ENCODE measurements at regions not wholly inside any gene's neighbourhood (a gene's known extent, or its start where the extent isn't known, plus 50 kb on each side); places are given as distances from the start of the nearest gene placed in this dataset.

DNA sequence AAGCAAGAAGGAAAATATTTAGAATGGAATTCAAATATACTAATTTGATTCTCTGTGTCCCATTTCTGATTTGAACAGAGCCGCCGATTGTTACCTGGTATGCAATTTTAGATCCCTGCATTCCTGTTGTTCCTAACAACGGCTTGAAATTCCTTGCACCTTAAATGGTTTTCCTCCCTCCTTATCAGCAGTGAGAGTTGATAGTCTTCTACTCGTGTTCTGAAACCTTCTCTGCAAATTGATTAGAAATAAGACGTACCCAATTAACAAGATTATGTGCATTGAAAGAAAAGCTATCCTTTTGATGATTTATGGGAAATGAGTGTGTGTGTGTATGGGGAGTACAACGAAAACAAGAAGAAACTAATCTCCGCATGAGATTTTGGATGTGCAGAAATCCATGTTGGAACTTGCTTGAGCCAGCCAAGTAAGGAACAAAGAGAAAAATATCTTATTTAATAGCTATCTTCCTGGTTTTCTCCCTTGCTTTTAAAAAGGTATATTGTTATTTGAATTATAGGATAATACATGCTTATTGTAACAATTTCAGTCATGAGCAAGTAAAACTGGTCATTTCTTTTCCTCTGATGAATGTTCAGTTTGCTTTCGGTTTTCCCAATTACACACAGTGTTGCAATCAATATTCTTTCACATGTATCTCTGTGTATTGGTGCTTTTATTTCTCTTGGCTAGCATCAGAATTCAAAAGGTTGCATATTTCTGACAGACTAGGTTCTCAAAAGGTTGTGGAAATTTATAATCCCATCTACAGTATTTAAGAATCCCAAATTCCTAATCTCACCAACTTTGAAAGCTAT lies 211.1 kb upstream of the ACTBL2 start:
- TF ChIP-seq, protein P1, sequence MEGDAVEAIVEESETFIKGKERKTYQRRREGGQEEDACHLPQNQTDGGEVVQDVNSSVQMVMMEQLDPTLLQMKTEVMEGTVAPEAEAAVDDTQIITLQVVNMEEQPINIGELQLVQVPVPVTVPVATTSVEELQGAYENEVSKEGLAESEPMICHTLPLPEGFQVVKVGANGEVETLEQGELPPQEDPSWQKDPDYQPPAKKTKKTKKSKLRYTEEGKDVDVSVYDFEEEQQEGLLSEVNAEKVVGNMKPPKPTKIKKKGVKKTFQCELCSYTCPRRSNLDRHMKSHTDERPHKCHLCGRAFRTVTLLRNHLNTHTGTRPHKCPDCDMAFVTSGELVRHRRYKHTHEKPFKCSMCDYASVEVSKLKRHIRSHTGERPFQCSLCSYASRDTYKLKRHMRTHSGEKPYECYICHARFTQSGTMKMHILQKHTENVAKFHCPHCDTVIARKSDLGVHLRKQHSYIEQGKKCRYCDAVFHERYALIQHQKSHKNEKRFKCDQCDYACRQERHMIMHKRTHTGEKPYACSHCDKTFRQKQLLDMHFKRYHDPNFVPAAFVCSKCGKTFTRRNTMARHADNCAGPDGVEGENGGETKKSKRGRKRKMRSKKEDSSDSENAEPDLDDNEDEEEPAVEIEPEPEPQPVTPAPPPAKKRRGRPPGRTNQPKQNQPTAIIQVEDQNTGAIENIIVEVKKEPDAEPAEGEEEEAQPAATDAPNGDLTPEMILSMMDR (IDR thresholded peaks at IDR 0.05), result no peak
- TF ChIP-seq ZFX (IDR thresholded peaks at IDR 0.05; ENCODE audit: borderline replicate concordance), result no peak

All from 22Rv1 (cell line).